WTC11 (cell line): ENCODE measurements at regions not wholly inside any gene's neighbourhood (a gene's known extent, or its start where the extent isn't known, plus 50 kb on each side); places are given as distances from the start of the nearest gene placed in this dataset.

Experiments used
- ATAC-seq: fragments of 200-7000 bp; cut with Tn5 transposase; 2 replicates; pipeline ENCODE4 v1.10.0; 2021; ENCODE audit warnings: mild to moderate bottlenecking, moderate library complexity
- CTCF ChIA-PET: fragments of 300-600 bp; sonication (Branson Sonifier 250); formaldehyde crosslinking; loops from one replicate; lab custom pipeline; 2021; ENCODE audit warnings: antibody characterized with exemption; lab: Charles Lee
- POLR2A ChIA-PET: fragments of 350-600 bp; sonication (Branson Sonifier 250); formaldehyde crosslinking; loops from one replicate; lab custom pipeline; 2021; ENCODE audit warnings: antibody characterized with exemption; lab: Charles Lee
- DNase-seq: peaks from one replicate; pipeline ENCODE4 v3.0.0; 2021; ENCODE audit warnings: low spot score
- H3K27ac Mint-ChIP-seq: 2 replicates; pipeline ENCODE4 v1.8.0; 2021; ENCODE audit warnings: mixed read lengths
- H3K27me3 Mint-ChIP-seq: 2 replicates; pipeline ENCODE4 v1.8.0; 2021; ENCODE audit warnings: low read depth, mild to moderate bottlenecking, moderate library complexity, mixed read lengths
- H3K36me3 Mint-ChIP-seq: 2 replicates; pipeline ENCODE4 v1.8.0; 2021; ENCODE audit warnings: mixed read lengths
- H3K4me1 Mint-ChIP-seq: 2 replicates; pipeline ENCODE4 v1.8.0; 2022; ENCODE audit warnings: mixed read lengths
- H3K4me3 Mint-ChIP-seq: 2 replicates; pipeline ENCODE4 v1.8.0; 2021; ENCODE audit warnings: mild to moderate bottlenecking, moderate library complexity, mixed read lengths
- H3K9me3 Mint-ChIP-seq: 2 replicates; pipeline ENCODE4 v1.8.0; 2021; ENCODE audit warnings: mixed read lengths
- ELF4 ChIP-seq: sonication (generic); formaldehyde crosslinking; IDR thresholded peaks from 2 replicates; pipeline ENCODE4 v1.8.1; 2022; ENCODE audit warnings: low read depth, mild to moderate bottlenecking, moderate library complexity, missing genetic modification reagents
- IRF2 ChIP-seq: sonication (generic); formaldehyde crosslinking; IDR thresholded peaks from 2 replicates; pipeline ENCODE4 v1.8.0; 2022; ENCODE audit warnings: low read depth, missing genetic modification reagents, borderline replicate concordance
- NR2C2 ChIP-seq: sonication (generic); formaldehyde crosslinking; IDR thresholded peaks from 2 replicates; pipeline ENCODE4 v1.8.0; 2022; ENCODE audit warnings: mild to moderate bottlenecking, missing genetic modification reagents
- TEAD4 ChIP-seq: sonication (generic); formaldehyde crosslinking; IDR thresholded peaks from 2 replicates; pipeline ENCODE4 v1.8.0; 2022; ENCODE audit warnings: mild to moderate bottlenecking, missing genetic modification reagents
- ZNF138 ChIP-seq: sonication (generic); formaldehyde crosslinking; conservative IDR thresholded peaks from 2 replicates; pipeline ENCODE4 v1.8.1; 2022; ENCODE audit warnings: mild to moderate bottlenecking, moderate library complexity, missing genetic modification reagents
- TF ChIP-seq, protein P1 (sequence below): sonication (generic); formaldehyde crosslinking; IDR thresholded peaks from 2 replicates; pipeline ENCODE4 v1.8.1; 2023; ENCODE audit warnings: mild to moderate bottlenecking, missing genetic modification reagents
- TF ChIP-seq, protein P2 (sequence below): sonication (generic); formaldehyde crosslinking; IDR thresholded peaks from 2 replicates; pipeline ENCODE4 v1.8.1; 2022; ENCODE audit warnings: low read depth, mild to moderate bottlenecking, moderate library complexity, missing genetic modification reagents, borderline replicate concordance
- TF ChIP-seq, protein P3 (sequence below): sonication (generic); formaldehyde crosslinking; IDR thresholded peaks from 2 replicates; pipeline ENCODE4 v1.8.0; 2022; ENCODE audit warnings: mild to moderate bottlenecking, missing genetic modification reagents
- TF ChIP-seq, protein P4 (sequence below): fragments of 250-450 bp; sonication (Bioruptor Pico); IDR thresholded peaks from 2 replicates; pipeline ENCODE4 v1.9.0; 2021; ENCODE audit warnings: mild to moderate bottlenecking, borderline replicate concordance
- TF ChIP-seq, protein P5 (sequence below): sonication (generic); formaldehyde crosslinking; IDR thresholded peaks from 2 replicates; pipeline ENCODE4 v1.8.1; 2023; ENCODE audit warnings: mild to moderate bottlenecking, missing genetic modification reagents, moderate library complexity
- TF ChIP-seq, protein P6 (sequence below): sonication (generic); formaldehyde crosslinking; IDR thresholded peaks from 2 replicates; pipeline ENCODE4 v1.8.0; 2023; ENCODE audit warnings: mild to moderate bottlenecking, missing genetic modification reagents

DNA sequence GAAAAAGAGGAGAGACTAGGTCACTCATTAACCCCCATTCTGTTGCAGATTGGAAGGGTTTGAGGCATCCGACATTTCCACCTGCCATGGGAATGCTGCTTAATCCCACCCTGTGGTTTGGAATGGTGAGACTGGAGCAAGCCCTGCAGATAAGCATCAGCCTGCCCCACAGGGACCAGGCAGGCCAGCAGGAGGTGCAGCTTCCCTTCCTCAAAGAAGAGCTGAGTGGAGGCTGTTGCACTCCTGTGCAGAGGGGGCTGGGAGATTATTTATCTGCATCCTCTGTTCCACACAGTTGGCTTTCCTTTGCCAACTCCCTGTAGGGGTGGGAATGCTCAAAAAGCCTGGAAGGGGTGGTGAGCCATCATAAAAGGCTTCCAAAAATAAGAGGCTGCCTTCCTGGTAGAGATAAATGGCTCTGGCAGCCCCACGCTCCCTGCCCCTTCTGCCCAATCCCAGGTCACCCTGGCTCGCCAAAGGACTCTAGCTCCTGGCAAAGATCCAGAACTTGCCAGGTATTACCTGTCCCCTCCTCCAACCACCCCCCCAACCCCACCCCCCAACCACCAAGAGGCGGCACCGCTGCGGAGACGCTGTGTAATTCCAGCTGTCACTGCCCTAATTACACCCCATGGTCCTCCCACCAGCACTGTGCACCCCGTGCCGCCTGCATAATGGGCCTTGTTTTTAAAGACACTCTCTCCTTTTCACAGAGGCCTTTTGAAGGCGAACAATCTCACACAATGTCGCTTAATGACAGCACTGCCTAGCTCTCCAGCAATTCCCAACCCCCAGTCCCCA, 83.0 kb upstream of the ZC3H12A start (continued):
- TF ChIP-seq, protein P1, sequence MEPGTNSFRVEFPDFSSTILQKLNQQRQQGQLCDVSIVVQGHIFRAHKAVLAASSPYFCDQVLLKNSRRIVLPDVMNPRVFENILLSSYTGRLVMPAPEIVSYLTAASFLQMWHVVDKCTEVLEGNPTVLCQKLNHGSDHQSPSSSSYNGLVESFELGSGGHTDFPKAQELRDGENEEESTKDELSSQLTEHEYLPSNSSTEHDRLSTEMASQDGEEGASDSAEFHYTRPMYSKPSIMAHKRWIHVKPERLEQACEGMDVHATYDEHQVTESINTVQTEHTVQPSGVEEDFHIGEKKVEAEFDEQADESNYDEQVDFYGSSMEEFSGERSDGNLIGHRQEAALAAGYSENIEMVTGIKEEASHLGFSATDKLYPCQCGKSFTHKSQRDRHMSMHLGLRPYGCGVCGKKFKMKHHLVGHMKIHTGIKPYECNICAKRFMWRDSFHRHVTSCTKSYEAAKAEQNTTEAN (CRISPR knock-in tag): no peak
- TF ChIP-seq, protein P2, sequence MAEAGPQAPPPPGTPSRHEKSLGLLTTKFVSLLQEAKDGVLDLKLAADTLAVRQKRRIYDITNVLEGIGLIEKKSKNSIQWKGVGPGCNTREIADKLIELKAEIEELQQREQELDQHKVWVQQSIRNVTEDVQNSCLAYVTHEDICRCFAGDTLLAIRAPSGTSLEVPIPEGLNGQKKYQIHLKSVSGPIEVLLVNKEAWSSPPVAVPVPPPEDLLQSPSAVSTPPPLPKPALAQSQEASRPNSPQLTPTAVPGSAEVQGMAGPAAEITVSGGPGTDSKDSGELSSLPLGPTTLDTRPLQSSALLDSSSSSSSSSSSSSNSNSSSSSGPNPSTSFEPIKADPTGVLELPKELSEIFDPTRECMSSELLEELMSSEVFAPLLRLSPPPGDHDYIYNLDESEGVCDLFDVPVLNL (CRISPR knock-in tag): no peak
- TF ChIP-seq, protein P3, sequence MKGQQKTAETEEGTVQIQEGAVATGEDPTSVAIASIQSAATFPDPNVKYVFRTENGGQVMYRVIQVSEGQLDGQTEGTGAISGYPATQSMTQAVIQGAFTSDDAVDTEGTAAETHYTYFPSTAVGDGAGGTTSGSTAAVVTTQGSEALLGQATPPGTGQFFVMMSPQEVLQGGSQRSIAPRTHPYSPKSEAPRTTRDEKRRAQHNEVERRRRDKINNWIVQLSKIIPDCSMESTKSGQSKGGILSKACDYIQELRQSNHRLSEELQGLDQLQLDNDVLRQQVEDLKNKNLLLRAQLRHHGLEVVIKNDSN: no peak
- no peak for TF ChIP-seq NR2C2 (CRISPR knock-in tag)
- TF ChIP-seq, protein P4, sequence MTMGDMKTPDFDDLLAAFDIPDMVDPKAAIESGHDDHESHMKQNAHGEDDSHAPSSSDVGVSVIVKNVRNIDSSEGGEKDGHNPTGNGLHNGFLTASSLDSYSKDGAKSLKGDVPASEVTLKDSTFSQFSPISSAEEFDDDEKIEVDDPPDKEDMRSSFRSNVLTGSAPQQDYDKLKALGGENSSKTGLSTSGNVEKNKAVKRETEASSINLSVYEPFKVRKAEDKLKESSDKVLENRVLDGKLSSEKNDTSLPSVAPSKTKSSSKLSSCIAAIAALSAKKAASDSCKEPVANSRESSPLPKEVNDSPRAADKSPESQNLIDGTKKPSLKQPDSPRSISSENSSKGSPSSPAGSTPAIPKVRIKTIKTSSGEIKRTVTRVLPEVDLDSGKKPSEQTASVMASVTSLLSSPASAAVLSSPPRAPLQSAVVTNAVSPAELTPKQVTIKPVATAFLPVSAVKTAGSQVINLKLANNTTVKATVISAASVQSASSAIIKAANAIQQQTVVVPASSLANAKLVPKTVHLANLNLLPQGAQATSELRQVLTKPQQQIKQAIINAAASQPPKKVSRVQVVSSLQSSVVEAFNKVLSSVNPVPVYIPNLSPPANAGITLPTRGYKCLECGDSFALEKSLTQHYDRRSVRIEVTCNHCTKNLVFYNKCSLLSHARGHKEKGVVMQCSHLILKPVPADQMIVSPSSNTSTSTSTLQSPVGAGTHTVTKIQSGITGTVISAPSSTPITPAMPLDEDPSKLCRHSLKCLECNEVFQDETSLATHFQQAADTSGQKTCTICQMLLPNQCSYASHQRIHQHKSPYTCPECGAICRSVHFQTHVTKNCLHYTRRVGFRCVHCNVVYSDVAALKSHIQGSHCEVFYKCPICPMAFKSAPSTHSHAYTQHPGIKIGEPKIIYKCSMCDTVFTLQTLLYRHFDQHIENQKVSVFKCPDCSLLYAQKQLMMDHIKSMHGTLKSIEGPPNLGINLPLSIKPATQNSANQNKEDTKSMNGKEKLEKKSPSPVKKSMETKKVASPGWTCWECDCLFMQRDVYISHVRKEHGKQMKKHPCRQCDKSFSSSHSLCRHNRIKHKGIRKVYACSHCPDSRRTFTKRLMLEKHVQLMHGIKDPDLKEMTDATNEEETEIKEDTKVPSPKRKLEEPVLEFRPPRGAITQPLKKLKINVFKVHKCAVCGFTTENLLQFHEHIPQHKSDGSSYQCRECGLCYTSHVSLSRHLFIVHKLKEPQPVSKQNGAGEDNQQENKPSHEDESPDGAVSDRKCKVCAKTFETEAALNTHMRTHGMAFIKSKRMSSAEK (CRISPR knock-in tag): no peak
- TF ChIP-seq ZNF138: no peak
- no peak for TF ChIP-seq IRF2 (CRISPR knock-in tag)
- TF ChIP-seq, protein P5, sequence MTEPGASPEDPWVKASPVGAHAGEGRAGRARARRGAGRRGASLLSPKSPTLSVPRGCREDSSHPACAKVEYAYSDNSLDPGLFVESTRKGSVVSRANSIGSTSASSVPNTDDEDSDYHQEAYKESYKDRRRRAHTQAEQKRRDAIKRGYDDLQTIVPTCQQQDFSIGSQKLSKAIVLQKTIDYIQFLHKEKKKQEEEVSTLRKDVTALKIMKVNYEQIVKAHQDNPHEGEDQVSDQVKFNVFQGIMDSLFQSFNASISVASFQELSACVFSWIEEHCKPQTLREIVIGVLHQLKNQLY (CRISPR knock-in tag): no peak
- TF ChIP-seq, all 79 proteins: peak for 0

DNA sequence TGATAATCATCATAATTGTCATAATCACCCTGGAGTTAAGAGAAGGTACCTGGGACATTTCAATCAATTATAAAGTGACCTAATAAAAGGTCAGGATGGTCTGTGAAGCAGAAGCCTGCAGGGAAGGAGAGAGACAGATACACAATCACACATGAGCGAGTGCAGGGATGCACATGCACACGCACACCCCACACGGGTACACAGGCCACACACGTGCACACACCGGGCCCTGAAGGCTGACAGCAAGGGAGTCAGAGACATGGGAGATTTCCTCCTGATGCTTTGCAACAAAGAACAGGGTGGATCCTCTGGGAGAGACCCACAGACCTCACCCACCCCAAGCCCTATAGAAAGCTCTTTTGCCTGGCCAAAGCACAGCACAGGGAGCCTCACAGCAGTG, 82.3 kb upstream of the ZC3H12A start:
- Mint-ChIP-seq H3K36me3 (no peaks in the 10 kb centered on the region), H3K9me3 (no peaks in the 10 kb centered on the region), H3K4me1 (peaks cover 31% of the 10 kb centered on the region), H3K4me3 (no peak overlapping the region), H3K27ac (no peak overlapping the region), H3K27me3 (peaks cover 2% of the 10 kb centered on the region; the same call in 1 of the 2 replicates)
- ATAC-seq (no peak), DNase-seq (no peak)
- TF ChIP-seq ELF4 (no peak), TEAD4 (no peak)
- TF ChIP-seq, protein P4 (CRISPR knock-in tag): no peak
- TF ChIP-seq, protein P6, sequence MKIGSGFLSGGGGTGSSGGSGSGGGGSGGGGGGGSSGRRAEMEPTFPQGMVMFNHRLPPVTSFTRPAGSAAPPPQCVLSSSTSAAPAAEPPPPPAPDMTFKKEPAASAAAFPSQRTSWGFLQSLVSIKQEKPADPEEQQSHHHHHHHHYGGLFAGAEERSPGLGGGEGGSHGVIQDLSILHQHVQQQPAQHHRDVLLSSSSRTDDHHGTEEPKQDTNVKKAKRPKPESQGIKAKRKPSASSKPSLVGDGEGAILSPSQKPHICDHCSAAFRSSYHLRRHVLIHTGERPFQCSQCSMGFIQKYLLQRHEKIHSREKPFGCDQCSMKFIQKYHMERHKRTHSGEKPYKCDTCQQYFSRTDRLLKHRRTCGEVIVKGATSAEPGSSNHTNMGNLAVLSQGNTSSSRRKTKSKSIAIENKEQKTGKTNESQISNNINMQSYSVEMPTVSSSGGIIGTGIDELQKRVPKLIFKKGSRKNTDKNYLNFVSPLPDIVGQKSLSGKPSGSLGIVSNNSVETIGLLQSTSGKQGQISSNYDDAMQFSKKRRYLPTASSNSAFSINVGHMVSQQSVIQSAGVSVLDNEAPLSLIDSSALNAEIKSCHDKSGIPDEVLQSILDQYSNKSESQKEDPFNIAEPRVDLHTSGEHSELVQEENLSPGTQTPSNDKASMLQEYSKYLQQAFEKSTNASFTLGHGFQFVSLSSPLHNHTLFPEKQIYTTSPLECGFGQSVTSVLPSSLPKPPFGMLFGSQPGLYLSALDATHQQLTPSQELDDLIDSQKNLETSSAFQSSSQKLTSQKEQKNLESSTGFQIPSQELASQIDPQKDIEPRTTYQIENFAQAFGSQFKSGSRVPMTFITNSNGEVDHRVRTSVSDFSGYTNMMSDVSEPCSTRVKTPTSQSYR (CRISPR knock-in tag): no peak
- TF ChIP-seq, protein P3: no peak
- CTCF ChIA-PET: interaction anchor here (1.2 to 3.1 kb wide), 6 partner anchors 10 to 137 kb away, joined by 3 to 23 read pairs (median 5); no protein-coding TSS in a partner anchor
- POLR2A ChIA-PET: no interaction called here
